Limb (tissue), 2 donors: ENCODE measurements at regions not wholly inside any gene's neighbourhood (a gene's known extent, or its start where the extent isn't known, plus 50 kb on each side); places are given as distances from the start of the nearest gene placed in this dataset.
A peak's percentile ranks its signal among the peaks of the same experiment; 100 is the strongest.

Experiments
- DNase-seq, 2 donors: peaks; one replicate each; pipeline ENCODE4 v3.0.0-alpha.2; 2016; ENCODE audit errors: extremely low spot score in 2 of 2

DNA sequence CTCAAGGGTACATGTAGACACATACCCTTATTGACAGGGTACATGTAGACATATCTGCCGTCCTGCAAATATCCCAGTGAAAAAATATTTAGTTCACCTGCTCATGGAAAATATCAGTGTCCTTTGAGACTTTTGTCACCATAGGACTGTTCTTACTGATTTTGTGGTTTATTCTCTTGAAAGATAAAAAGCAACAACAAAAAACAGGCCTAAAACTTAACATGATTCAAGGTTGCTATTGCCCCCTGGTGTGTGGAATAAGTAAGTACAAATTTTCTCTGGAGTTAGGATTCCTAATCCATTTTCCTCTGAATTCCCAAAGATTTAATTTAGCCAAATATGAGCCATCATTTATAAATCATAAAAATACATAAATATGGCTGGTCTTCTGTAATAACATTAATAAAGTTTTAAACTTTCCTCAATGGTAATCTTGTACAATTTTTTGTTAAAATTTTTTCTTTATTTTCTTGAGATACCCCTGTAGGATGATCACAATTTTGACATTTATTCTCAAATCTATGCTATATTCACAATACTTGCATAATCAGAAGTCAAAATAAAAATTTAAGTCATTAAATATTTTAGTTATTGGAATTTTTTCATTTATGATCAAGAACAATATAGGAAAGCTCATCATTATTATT is 741.4 kb upstream of the POT1 start:
- DNase-seq: peak in 1 of 2 donors; percentile 44

DNA sequence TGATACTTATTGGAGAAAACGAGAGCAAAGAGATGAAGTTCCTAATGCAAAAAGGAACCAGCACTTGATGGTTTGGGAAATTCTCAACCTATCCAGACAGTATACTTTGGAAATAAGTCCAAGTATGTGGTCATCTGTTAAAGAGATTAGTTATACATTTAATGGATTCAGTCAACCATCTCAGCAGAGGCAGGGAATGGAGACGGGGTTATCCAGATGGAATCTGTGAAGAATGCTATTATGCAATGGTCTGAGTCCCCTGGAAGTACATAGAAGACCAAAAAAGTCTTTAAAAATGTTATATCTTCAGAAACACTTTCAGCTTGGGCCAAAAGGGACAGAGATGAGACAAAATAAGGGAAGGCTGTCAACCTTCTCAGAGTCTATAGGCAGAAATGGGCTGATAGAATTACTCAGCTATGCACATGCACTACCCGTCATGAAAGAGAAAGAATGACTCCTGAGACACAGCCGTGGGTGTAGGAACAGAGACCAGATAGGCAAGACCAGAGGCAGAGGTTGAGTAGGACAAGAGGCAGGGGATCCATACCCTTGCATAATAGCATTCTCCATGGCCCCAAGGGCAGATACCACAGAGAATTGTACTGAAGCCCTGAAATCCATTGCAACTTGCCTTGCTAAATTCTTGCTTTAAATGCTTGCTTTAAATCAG is 738.8 kb upstream of the POT1 start:
- DNase-seq: no peak

- no peak for DNase-seq
Observed at GRCh38 chr7:125664625-125665024, 735.0 kb upstream of the POT1 start.

DNA sequence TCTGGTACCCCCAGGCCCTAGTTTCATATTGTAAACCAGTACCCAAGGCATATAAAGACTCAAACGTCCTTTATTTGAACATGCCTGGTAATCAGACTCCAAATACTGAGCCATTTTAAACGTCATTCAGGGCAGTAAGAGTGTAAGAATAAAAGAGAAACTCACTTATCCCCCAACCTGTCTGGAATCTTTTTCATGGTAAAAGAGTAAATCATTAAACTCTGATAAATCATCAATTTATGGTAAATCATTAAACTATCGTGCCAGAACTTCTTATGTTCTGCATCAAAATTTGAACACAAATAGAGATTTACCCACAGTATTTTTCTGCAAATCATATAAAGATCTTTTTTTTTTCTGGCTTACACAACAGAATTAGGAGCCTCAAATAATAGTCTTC is 734.3 kb upstream of the POT1 start:
- no peak for DNase-seq

- DNase-seq: no peak
Observed at GRCh38 chr7:125661677-125662076, 732.1 kb upstream of the POT1 start.

DNA sequence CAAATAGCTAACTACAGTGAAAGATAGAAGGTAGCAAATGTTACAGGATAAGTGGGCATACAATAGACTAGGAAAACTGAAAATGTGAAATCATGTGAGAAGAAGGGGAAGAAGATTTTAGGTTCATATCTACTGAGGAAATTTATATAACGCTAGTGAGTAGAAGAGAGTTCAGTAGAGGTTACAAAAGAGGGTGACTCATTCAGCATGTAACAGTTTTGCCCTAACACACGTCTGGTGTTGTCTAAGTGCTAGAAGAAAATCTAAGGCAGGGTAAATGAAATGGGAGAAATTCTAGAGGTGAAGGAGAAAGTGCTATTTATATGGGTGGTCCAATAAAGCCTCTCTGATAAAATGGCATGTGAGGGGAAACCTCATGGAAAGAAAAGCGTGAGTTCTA is 731.4 kb upstream of the POT1 start:
- no peak for DNase-seq

DNA sequence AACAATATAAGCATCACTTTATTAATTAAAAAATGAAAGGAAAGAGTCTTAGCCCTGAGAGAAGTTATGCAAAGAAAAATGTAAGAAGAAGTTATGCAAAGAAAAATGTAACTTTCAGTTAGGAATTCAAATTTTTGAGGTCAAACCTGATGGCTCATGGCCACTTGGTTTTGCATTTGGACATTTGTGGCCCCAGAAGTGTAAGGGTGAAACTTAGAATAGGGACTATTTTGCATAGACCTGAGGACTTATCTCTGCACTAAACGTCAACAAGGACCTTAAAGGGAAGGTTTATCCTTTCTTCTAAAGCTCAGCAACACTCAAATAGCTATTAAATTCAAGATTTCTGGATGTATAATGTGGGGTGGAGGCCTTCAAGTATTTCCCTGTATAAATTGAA is 724.5 kb upstream of the POT1 start:
- DNase-seq: no peak

DNA sequence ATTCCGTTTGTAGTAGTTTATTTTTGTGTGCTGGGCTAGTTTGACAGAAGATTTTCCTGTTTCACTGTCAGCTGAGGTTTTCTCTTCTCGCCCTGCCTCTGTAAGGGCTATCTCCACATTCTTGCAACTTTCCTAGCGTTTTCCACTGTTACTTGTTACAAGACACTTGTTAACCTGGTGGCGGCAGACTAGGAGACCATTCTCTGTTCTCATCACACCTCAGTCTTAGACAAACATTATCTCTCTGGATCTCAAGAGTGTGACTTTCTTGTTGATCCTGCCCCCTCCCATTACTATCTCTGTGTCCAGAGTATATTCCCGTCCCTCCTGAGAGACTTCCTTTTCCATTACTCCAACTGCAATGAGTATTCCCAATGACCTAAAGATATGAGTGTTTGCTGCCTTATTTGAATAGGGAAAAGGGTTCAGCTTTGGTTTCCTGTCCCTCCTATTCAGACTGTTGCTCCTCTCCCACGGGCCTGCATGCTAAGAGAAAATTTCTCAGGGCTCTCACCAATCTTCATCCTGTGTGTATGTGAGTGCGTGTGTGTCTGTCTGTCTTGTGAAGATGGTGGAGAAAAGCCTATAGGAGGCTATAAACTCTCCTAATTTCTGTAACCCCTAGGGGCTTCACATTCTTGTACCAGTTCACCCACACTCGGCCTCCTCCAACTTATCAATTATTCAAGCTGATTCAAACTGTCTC is 722.4 kb upstream of the POT1 start:
- no peak for DNase-seq

DNA sequence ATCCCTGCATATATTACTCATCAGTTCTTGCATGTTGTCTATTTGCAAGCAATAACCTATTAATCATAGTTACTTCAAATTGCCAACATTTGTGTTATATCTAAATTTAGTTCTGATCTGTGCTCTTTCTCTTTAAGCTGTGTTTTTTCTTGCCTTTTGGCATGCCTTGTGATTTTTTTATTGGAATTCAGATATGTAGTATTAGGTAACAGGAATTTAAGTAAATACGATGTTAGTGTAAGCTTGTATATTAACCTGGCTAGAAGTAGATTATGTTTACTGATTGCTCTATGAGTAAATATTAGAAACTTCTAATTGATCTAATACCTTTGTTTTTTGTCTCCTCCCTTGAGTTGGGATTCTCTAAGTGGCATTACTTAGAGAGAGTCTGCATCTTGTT is 718.9 kb upstream of the POT1 start:
- no peak for DNase-seq

- DNase-seq: no peak
Observed at GRCh38 chr7:125645770-125646169, 716.1 kb upstream of the POT1 start.

- DNase-seq: no peak
Observed at GRCh38 chr7:125644109-125644508, 714.5 kb upstream of the POT1 start.

GRCh38 chr7:125643302-125643701 is 713.7 kb upstream of the POT1 start:
- DNase-seq: no peak

- DNase-seq: no peak
Observed at GRCh38 chr7:125641884-125642283, 712.3 kb upstream of the POT1 start.

DNA sequence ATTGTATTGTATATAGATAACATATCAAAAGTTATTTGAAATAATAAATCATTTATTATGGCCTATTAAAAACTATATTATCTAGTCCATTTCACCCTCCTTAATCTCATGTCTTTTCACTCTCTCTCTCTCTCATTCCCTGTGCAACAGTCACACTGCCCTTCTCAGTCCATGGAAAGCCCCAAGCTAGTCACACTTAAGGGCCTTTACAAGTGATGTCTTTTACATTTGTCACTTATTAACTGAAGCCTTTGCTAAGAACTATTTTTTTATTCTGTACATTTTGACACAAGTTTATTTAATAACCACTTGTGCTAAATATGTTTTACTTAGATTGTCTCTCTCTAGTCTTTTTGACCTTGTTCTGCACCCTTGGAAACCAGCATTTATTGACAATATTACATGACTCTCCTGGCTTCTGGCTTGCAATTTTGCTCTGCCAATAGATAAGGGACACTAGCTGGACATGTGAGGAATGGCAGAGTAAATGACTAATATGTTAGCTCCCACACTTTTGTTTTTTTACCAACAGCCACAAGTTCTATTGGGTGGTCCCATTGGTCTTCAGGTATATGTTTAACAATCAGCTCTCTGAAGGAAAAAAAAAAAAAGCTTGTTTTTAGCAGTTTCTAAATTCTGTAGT is 706.8 kb upstream of the POT1 start:
- no peak for DNase-seq

GRCh38 chr7:125618516-125618915 is 688.9 kb upstream of the POT1 start:
- peak in 1 of 2 donors; percentile 8 for DNase-seq

- no peak for DNase-seq
Observed at GRCh38 chr7:125611582-125611981, 682.0 kb upstream of the POT1 start.

- DNase-seq: no peak
Observed at GRCh38 chr7:125606671-125607070, 677.0 kb upstream of the POT1 start.

DNA sequence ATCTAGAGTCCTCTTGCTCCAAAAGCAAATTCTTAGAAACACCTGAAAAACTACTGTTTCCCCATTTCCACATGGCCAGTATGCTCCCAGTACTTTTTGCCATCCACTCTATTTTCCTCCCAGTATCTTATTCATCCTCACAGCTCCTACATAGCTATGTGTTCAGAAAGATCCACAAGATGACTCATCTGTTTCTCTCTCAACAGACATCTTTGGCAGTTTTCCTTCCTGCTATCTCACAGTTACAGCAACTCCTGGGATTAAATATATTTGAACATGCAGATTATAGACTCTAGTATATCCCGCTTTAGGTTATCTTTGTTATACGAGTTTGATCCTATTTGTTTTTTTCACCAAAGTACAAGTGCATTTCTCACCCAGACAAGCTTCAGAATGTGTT is 675.6 kb upstream of the POT1 start:
- no peak for DNase-seq

DNA sequence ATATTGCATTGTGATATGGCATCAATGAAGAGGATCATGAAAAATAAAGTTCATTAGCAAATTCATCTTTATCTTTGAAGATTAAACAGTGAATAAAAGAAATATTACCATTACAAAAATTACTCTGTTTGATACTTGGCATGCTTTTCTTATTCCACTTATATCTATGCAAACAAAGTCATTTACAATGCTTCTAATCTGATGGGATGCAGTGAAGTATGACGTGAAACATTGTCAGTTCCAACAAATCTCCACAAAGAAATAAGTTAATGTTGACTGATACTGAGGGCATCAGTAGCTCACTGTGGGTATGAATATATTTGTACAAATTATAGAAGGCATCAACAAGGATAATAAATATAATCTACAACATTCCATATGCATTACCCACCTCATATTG is 672.8 kb upstream of the POT1 start:
- DNase-seq: no peak

GRCh38 chr7:125599387-125599786 is 669.8 kb upstream of the POT1 start:
- no peak for DNase-seq

DNA sequence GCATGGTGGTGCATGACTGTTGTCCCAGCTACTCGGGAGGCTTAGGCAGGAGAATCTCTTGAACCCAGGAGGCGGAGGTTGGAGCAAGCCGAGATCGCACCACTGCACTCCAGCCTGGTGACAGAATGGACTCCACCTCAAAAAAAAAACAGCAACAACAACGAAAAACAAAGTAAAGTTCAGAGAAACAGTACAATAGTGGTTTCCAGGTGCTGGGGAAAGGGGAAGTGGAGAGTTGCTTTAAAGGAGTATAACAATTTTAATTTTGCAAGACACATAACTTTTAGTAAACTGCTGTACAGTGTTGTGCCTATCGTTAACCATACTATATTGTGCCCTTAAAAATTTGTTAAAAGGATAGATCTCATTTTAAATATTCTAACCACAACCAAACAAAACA is 662.7 kb upstream of the POT1 start:
- no peak for DNase-seq

DNA sequence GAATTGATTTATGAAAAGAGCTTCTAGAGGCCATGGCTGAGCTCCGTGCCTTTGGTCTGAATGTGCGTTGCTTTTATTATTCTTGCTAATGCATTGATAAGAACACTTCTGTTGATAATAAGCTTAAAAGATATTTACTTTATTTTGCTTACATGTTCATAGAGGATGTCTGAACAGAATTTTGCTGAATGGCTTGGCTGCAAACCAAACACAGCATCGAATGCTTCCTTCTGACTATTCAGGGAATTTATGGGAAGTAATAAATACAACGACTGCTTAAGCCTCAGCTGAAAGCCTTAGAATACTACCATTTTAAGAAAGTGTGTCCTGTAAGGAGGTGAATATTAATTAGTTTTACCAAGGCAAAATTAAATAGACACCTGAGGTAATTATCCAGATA is 643.5 kb upstream of the POT1 start:
- no peak for DNase-seq
